ENCODE measurements at regions not wholly inside any gene's neighbourhood (a gene's known extent, or its start where the extent isn't known, plus 50 kb on each side); places are given as distances from the start of the nearest gene placed in this dataset.

GRCh38 chr12:66733321-66733720 is 54.4 kb upstream of the GRIP1 start:
- FAIRE-seq (no peak), DNase-seq (ENCODE audit: insufficient read length, low spot score) (no peak)
- no peak for TF ChIP-seq POLR2A (IDR thresholded peaks at IDR 0.05; ENCODE audit: low read depth, low read length)
- TF ChIP-seq SPI1 (IDR thresholded peaks at IDR 0.05; ENCODE audit: low read depth, low read length): no peak
- no peak for TF ChIP-seq POU2F2 (IDR thresholded peaks at IDR 0.05; ENCODE audit: low read depth, low read length)
- TF ChIP-seq TAF1 (IDR thresholded peaks at IDR 0.05; ENCODE audit: low read depth, low read length): no peak
- TF ChIP-seq POLR2AphosphoS5 (IDR thresholded peaks at IDR 0.05; ENCODE audit: low read depth, low read length): no peak
- no peak for TF ChIP-seq PAX5 (IDR thresholded peaks at IDR 0.05; ENCODE audit: insufficient read depth, low read length, severe bottlenecking)

- no peak for FAIRE-seq
- DNase-seq (ENCODE audit: insufficient read length, low spot score): no peak
- TF ChIP-seq POLR2AphosphoS5 (IDR thresholded peaks at IDR 0.05; ENCODE audit: low read depth, low read length) (no peak), POU2F2 (IDR thresholded peaks at IDR 0.05; ENCODE audit: low read depth, low read length) (no peak), SPI1 (IDR thresholded peaks at IDR 0.05; ENCODE audit: low read depth, low read length) (no peak), TAF1 (IDR thresholded peaks at IDR 0.05; ENCODE audit: low read depth, low read length) (no peak), PAX5 (IDR thresholded peaks at IDR 0.05; ENCODE audit: insufficient read depth, low read length, severe bottlenecking) (no peak), POLR2A (IDR thresholded peaks at IDR 0.05; ENCODE audit: low read depth, low read length) (no peak)
Measured at GRCh38 chr12:66733839-66734238, 55.0 kb upstream of the GRIP1 start.

- TF ChIP-seq PAX5 (IDR thresholded peaks at IDR 0.05; ENCODE audit: insufficient read depth, low read length, severe bottlenecking): no peak
- TF ChIP-seq SPI1 (IDR thresholded peaks at IDR 0.05; ENCODE audit: low read depth, low read length): no peak
- TF ChIP-seq POLR2AphosphoS5 (IDR thresholded peaks at IDR 0.05; ENCODE audit: low read depth, low read length): no peak
- no peak for TF ChIP-seq POLR2A (IDR thresholded peaks at IDR 0.05; ENCODE audit: low read depth, low read length)
- FAIRE-seq: no peak
- DNase-seq (ENCODE audit: insufficient read length, low spot score): no peak
Measured at GRCh38 chr12:66735275-66735674, 56.4 kb upstream of the GRIP1 start.

- no peak for DNase-seq (ENCODE audit: insufficient read length, low spot score)
- TF ChIP-seq POU2F2 (IDR thresholded peaks at IDR 0.05; ENCODE audit: low read depth, low read length) (no peak), TAF1 (IDR thresholded peaks at IDR 0.05; ENCODE audit: low read depth, low read length) (no peak), PAX5 (IDR thresholded peaks at IDR 0.05; ENCODE audit: insufficient read depth, low read length, severe bottlenecking) (no peak), POLR2AphosphoS5 (IDR thresholded peaks at IDR 0.05; ENCODE audit: low read depth, low read length) (no peak), SPI1 (IDR thresholded peaks at IDR 0.05; ENCODE audit: low read depth, low read length) (no peak), POLR2A (IDR thresholded peaks at IDR 0.05; ENCODE audit: low read depth, low read length) (no peak)
- no peak for FAIRE-seq
Measured at GRCh38 chr12:66736931-66737330, 58.1 kb upstream of the GRIP1 start.

GRCh38 chr12:66739266-66739665 is 60.4 kb upstream of the GRIP1 start:
- no peak for FAIRE-seq
- TF ChIP-seq POU2F2 (IDR thresholded peaks at IDR 0.05; ENCODE audit: low read depth, low read length): no peak
- no peak for TF ChIP-seq SPI1 (IDR thresholded peaks at IDR 0.05; ENCODE audit: low read depth, low read length)
- no peak for TF ChIP-seq TAF1 (IDR thresholded peaks at IDR 0.05; ENCODE audit: low read depth, low read length)
- TF ChIP-seq POLR2A (IDR thresholded peaks at IDR 0.05; ENCODE audit: low read depth, low read length): no peak
- TF ChIP-seq POLR2AphosphoS5 (IDR thresholded peaks at IDR 0.05; ENCODE audit: low read depth, low read length): no peak
- TF ChIP-seq PAX5 (IDR thresholded peaks at IDR 0.05; ENCODE audit: insufficient read depth, low read length, severe bottlenecking): no peak
- no peak for DNase-seq (ENCODE audit: insufficient read length, low spot score)

- DNase-seq (ENCODE audit: insufficient read length, low spot score) (no peak), FAIRE-seq (no peak)
- TF ChIP-seq POLR2A (IDR thresholded peaks at IDR 0.05; ENCODE audit: low read depth, low read length) (no peak), POLR2AphosphoS5 (IDR thresholded peaks at IDR 0.05; ENCODE audit: low read depth, low read length) (no peak), TAF1 (IDR thresholded peaks at IDR 0.05; ENCODE audit: low read depth, low read length) (no peak), PAX5 (IDR thresholded peaks at IDR 0.05; ENCODE audit: insufficient read depth, low read length, severe bottlenecking) (no peak), POU2F2 (IDR thresholded peaks at IDR 0.05; ENCODE audit: low read depth, low read length) (no peak), SPI1 (IDR thresholded peaks at IDR 0.05; ENCODE audit: low read depth, low read length) (no peak)
Measured at GRCh38 chr12:66739940-66740651, 61.2 kb upstream of the GRIP1 start.

- DNase-seq (ENCODE audit: insufficient read length, low spot score) (no peak), FAIRE-seq (no peak)
- TF ChIP-seq TAF1 (IDR thresholded peaks at IDR 0.05; ENCODE audit: low read depth, low read length) (no peak), POU2F2 (IDR thresholded peaks at IDR 0.05; ENCODE audit: low read depth, low read length) (no peak), POLR2A (IDR thresholded peaks at IDR 0.05; ENCODE audit: low read depth, low read length) (no peak), PAX5 (IDR thresholded peaks at IDR 0.05; ENCODE audit: insufficient read depth, low read length, severe bottlenecking) (no peak), POLR2AphosphoS5 (IDR thresholded peaks at IDR 0.05; ENCODE audit: low read depth, low read length) (no peak), SPI1 (IDR thresholded peaks at IDR 0.05; ENCODE audit: low read depth, low read length) (no peak)
Measured at GRCh38 chr12:66740732-66741131, 61.9 kb upstream of the GRIP1 start.

GRCh38 chr12:66741919-66742318 is 63.0 kb upstream of the GRIP1 start:
- TF ChIP-seq POLR2AphosphoS5 (IDR thresholded peaks at IDR 0.05; ENCODE audit: low read depth, low read length): no peak
- TF ChIP-seq PAX5 (IDR thresholded peaks at IDR 0.05; ENCODE audit: insufficient read depth, low read length, severe bottlenecking): no peak
- TF ChIP-seq POU2F2 (IDR thresholded peaks at IDR 0.05; ENCODE audit: low read depth, low read length): no peak
- TF ChIP-seq SPI1 (IDR thresholded peaks at IDR 0.05; ENCODE audit: low read depth, low read length): no peak
- no peak for TF ChIP-seq POLR2A (IDR thresholded peaks at IDR 0.05; ENCODE audit: low read depth, low read length)
- no peak for TF ChIP-seq TAF1 (IDR thresholded peaks at IDR 0.05; ENCODE audit: low read depth, low read length)
- DNase-seq (ENCODE audit: insufficient read length, low spot score) (no peak), FAIRE-seq (no peak)

- TF ChIP-seq TAF1 (IDR thresholded peaks at IDR 0.05; ENCODE audit: low read depth, low read length) (no peak), SPI1 (IDR thresholded peaks at IDR 0.05; ENCODE audit: low read depth, low read length) (peak; percentile 46; the same call in 1 of the 2 replicates)
- DNase-seq (ENCODE audit: insufficient read length, low spot score) (no peak), FAIRE-seq (no peak)
Measured at GRCh38 chr12:66742508-66743367, 63.9 kb upstream of the GRIP1 start.

All from GM12891 (cell line).